Kidney (tissue), 13 donors: ENCODE measurements at regions not wholly inside any gene's neighbourhood (a gene's known extent, or its start where the extent isn't known, plus 50 kb on each side); places are given as distances from the start of the nearest gene placed in this dataset.

ENCODE experiments used
- DNase-seq, 5 donors: peaks; one replicate each; pipeline ENCODE4 v3.0.0-alpha.2; 2013 to 2020
- FAIRE-seq: peaks from 2 replicates; lab custom pipeline; 2012; peaks lifted over from hg19 to GRCh38; lab: Jason Lieb, UNC
- H3K27ac ChIP-seq, 2 donors: one replicate each; pipeline ENCODE4 v1.7.0; 2013; ENCODE audit warnings: low read depth in 2 of 2, low read length in 2 of 2, inconsistent platforms in 1 of 2
- H3K27me3 ChIP-seq: one replicate; pipeline ENCODE4 v1.7.1; 2013; ENCODE audit warnings: low read length, inconsistent platforms; ENCODE audit not compliant: control insufficient read depth, insufficient read depth
- H3K36me3 ChIP-seq, 3 donors: one replicate each; pipeline versions ENCODE4 v1.7.0 to v1.7.1; 2013; ENCODE audit warnings: low read length in 3 of 3, control low read depth in 1 of 3, inconsistent platforms in 1 of 3; ENCODE audit not compliant: insufficient read depth in 3 of 3, control insufficient read depth in 2 of 3
- H3K4me1 ChIP-seq, 3 donors: one replicate each; pipeline versions ENCODE4 v1.7.0 to v1.7.1; 2013; ENCODE audit warnings: low read length in 3 of 3, inconsistent platforms in 1 of 3, low read depth in 1 of 3; ENCODE audit not compliant: control insufficient read depth in 2 of 3, insufficient read depth in 2 of 3
- H3K4me3 ChIP-seq, 3 donors: one replicate each; pipeline versions ENCODE4 v1.7.0 to v1.8.1; 2013; ENCODE audit warnings: low read length in 3 of 3, control low read depth in 1 of 3, inconsistent platforms in 1 of 3
- H3K9ac ChIP-seq, 3 donors: one replicate each; pipeline versions ENCODE4 v1.7.0 to v1.7.1; 2013; ENCODE audit warnings: low read length in 3 of 3, control low read depth in 1 of 3, inconsistent platforms in 1 of 3
- H3K9me3 ChIP-seq, 3 donors: one replicate each; pipeline versions ENCODE4 v1.7.0 to v1.7.1; 2013; ENCODE audit warnings: low read length in 3 of 3, control low read depth in 1 of 3, inconsistent platforms in 1 of 3; ENCODE audit not compliant: control insufficient read depth in 2 of 3, insufficient read depth in 1 of 3
- CTCF ChIP-seq: IDR thresholded peaks from 3 replicates; pipeline ENCODE4 v1.5.1; 2012; ENCODE audit warnings: mild to moderate bottlenecking, moderate library complexity, borderline replicate concordance; ENCODE audit not compliant: insufficient read depth; ENCODE audit errors: extremely low read depth
- intact Hi-C: fragments of 100-400 bp; cut with DNase I; formaldehyde crosslinking; loops from one replicate; pipeline ENCODE4 v1.11.1; 2022
- donor health status: control.
- donor health status: control.
- donor health status: control.
- donor health status: control.
- donor health status: control.
- donor health status: DM: yes; HTN: yes; CAD: no.
- donor health status: Normal renal cell carcinoma (clear cell type).

GRCh38 chr2:60313470-60314172 is 239.8 kb downstream of the BCL11A start:
- Histone ChIP-seq H3K4me3 (no peak overlapping the region), H3K27me3 (no peaks in the 10 kb centered on the region), H3K4me1 (peaks cover 0 to 5% (median 2%) of the 10 kb centered on the region in 3 donors), H3K36me3 (no peaks in the 10 kb centered on the region), H3K9me3 (no peaks in the 10 kb centered on the region), H3K27ac (no peak overlapping the region), H3K9ac (no peak overlapping the region)
- FAIRE-seq (no peak), DNase-seq (no peak)
- intact Hi-C loops: no loop called here
- TF ChIP-seq CTCF: no peak

- TF ChIP-seq CTCF: no peak
- no peak for FAIRE-seq
- Histone ChIP-seq H3K9me3 (no peaks in the 10 kb centered on the region), H3K4me3 (no peak overlapping the region), H3K27me3 (no peaks in the 10 kb centered on the region), H3K4me1 (peaks cover 0 to 5% (median 2%) of the 10 kb centered on the region in 3 donors), H3K27ac (no peak overlapping the region), H3K36me3 (no peaks in the 10 kb centered on the region), H3K9ac (no peak overlapping the region)
- intact Hi-C loops: no loop called here
- no peak for DNase-seq
Observed at GRCh38 chr2:60312618-60313017, 240.8 kb downstream of the BCL11A start.

- no peak for FAIRE-seq
- TF ChIP-seq CTCF: no peak
Observed at GRCh38 chr2:60311524-60311923, 241.9 kb downstream of the BCL11A start.

More at GRCh38 chr2:60311524-60311923, 241.9 kb downstream of the BCL11A start:
- H3K4me1 ChIP-seq: peaks cover 0 to under 1% (median 0%) of the 10 kb centered on the region in 3 donors
- no peaks in the 10 kb centered on the region for H3K9me3 ChIP-seq
- H3K27ac ChIP-seq: no peak overlapping the region
- no peak for DNase-seq
- H3K36me3 ChIP-seq: no peaks in the 10 kb centered on the region
- intact Hi-C loops: no loop called here
- no peak overlapping the region for H3K4me3 ChIP-seq
- no peak overlapping the region for H3K9ac ChIP-seq
- H3K27me3 ChIP-seq: no peaks in the 10 kb centered on the region
